ENCODE measurements at regions not wholly inside any gene's neighbourhood (a gene's known extent, or its start where the extent isn't known, plus 50 kb on each side); places are given as distances from the start of the nearest gene placed in this dataset.

DNA sequence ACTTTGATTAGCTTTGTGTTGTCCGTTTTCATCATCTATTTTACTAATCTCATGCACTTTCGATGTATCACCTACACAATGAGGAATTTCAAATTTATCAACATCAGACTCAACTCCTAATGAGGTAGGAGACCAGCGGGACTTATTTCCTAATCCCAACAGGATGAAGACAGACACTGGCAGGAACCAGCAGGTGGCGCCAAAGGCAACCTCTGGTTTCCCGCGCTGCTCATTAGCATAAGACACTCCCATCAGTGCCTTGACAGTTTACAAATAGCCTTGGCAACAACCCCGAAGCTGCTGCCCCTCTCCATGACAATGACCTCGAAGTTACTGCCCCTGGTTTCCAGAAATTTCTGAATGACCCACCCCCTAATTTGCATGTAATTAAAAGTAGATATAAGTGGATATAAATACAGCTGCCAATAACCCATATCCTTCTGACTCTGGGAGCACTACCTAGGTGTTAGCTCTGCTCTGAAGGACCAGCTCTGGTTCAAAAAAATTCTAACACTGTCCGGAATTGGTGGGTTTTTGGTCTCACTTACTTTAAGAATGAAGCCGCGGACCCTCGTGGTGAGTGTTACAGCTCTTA lies 974.8 kb downstream of the ADGRL2 start:
- TF ChIP-seq CTCF (conservative IDR thresholded peaks at IDR 0.05; ENCODE audit: low read depth, low read length): peak; percentile 82
- DNase-seq (ENCODE audit: low read depth): no peak
- no peak overlapping the region for H3K4me3 ChIP-seq (ENCODE audit: low read depth, low read length)

DNA sequence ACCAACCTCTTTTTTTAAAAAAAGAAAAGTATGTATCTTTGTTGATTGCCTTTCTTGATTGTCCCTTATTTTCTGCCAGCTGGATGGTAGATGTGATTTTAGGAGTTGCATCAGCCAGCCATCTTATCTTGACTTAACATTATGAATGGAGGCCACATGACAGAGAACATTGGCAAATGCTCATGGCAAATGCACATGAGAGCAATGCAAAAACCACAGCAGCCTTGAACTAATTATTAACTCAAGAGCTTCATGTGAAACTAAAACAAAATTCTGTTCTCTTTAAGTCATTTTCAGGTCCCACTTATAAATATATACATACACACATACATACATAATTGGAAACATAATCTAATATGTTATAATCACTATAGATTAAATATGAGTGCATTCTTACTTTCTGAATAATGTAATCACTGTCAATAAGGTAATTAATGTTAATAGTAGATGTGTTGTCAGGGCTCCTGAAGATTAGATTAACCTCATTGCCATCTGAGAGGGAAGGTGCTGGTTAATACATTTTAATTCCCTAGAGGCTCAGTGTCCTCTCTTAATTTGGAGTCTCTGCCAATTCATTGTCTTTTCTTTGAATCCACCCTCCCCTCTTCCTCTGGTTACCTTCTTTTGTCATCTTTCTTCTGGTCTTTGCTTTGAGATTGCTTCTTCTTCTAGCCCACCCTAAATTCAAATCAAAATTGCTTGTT lies 962.2 kb downstream of the ADGRL2 start:
- no peak overlapping the region for H3K4me3 ChIP-seq (ENCODE audit: low read depth, low read length)
- TF ChIP-seq CTCF (conservative IDR thresholded peaks at IDR 0.05; ENCODE audit: low read depth, low read length): no peak
- no peak for DNase-seq (ENCODE audit: low read depth)

DNA sequence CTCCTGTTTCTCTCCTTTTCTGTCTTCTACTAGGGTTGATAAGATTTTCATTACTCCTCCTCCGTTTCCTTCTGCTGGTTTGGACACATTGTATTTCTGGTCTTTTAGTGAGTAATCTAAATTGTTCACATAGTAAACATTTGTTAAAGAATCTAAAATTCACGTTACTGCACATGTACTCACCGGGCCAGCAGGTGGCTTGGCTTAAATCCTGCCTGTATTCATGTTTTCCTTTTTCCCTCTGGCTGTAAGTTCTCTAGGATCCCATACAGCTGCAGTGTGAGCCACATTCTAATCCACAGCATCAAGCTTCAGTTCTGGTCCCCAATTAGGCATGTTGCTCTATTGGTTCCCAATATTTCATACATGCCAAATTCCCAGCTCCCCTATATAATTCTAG lies 958.3 kb downstream of the ADGRL2 start:
- H3K4me3 ChIP-seq (ENCODE audit: low read depth, low read length): no peak overlapping the region
- no peak for DNase-seq (ENCODE audit: low read depth)
- peak; percentile 13 for TF ChIP-seq CTCF (conservative IDR thresholded peaks at IDR 0.05; ENCODE audit: low read depth, low read length)

GRCh38 chr1:82755671-82756070 lies 954.9 kb downstream of the ADGRL2 start:
- TF ChIP-seq CTCF (conservative IDR thresholded peaks at IDR 0.05; ENCODE audit: low read depth, low read length): no peak
- no peak for DNase-seq (ENCODE audit: low read depth)
- no peak overlapping the region for H3K4me3 ChIP-seq (ENCODE audit: low read depth, low read length)

DNA sequence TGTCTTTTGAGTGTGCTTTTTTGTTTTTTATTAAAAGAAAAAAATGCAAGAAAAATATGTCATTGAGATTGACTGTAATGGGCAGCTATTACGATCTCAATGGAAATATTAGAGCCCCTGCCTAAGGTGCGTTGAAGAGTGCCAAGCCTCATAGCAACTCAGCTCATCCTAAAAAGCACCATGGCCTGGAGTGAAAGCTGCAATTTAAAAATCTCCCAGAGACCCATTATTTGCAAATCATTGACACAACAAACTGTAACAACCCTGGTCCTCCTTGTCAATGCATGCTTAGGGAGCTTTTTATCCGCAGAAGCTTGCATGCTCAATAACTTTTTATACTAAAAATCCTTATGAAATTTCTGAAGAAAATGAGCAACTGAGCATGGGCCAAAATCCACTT lies 954.5 kb downstream of the ADGRL2 start:
- H3K4me3 ChIP-seq (ENCODE audit: low read depth, low read length): no peak overlapping the region
- no peak for TF ChIP-seq CTCF (conservative IDR thresholded peaks at IDR 0.05; ENCODE audit: low read depth, low read length)
- no peak for DNase-seq (ENCODE audit: low read depth)

GRCh38 chr1:82752046-82752445 lies 951.3 kb downstream of the ADGRL2 start:
- no peak for DNase-seq (ENCODE audit: low read depth)
- H3K4me3 ChIP-seq (ENCODE audit: low read depth, low read length): no peak overlapping the region
- no peak for TF ChIP-seq CTCF (conservative IDR thresholded peaks at IDR 0.05; ENCODE audit: low read depth, low read length)

DNA sequence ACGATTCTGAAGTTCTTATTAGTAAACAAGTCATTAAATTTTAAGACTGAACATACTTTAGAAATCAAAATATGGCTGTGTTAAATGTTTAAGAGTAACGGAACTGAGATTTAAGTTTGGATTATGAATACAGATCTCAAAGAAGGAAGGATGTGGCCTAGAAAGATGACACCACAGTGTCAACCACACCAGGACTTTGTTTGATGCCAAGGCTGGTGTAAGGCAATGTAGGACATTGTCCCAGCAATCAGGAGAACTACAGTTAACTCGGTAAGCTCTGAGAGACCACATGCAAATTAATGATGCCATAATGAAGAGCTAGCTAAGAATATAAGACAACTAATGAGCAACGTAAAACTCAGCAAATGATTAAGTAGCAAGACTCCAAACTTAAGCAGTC lies 932.9 kb downstream of the ADGRL2 start:
- TF ChIP-seq CTCF (conservative IDR thresholded peaks at IDR 0.05; ENCODE audit: low read depth, low read length): no peak
- H3K4me3 ChIP-seq (ENCODE audit: low read depth, low read length): no peak overlapping the region
- DNase-seq (ENCODE audit: low read depth): no peak

Data from epithelial cell of proximal tubule (primary cell).